Lower lobe of right lung (tissue), 2 donors: ENCODE measurements at regions not wholly inside any gene's neighbourhood (a gene's known extent, or its start where the extent isn't known, plus 50 kb on each side); places are given as distances from the start of the nearest gene placed in this dataset.

ENCODE experiments used
- ATAC-seq, 2 donors: fragments of 200-7000 bp; cut with Tn5 transposase; one replicate each; pipeline ENCODE4 v1.9.1; 2020 to 2022; ENCODE audit warnings: mild to moderate bottlenecking in 2 of 2, moderate library complexity in 2 of 2
- DNase-seq: peaks from one replicate; pipeline ENCODE4 v3.0.0-alpha.2; 2020
- H3K27ac ChIP-seq: fragments of 200-600 bp; one replicate; pipeline ENCODE4 v1.8.0; 2022
- H3K27me3 ChIP-seq: fragments of 200-600 bp; one replicate; pipeline ENCODE4 v1.8.0; 2022; ENCODE audit warnings: low read depth
- H3K36me3 ChIP-seq: fragments of 200-600 bp; one replicate; pipeline ENCODE4 v1.8.0; 2022; ENCODE audit warnings: mild to moderate bottlenecking
- H3K4me1 ChIP-seq: fragments of 200-600 bp; one replicate; pipeline ENCODE4 v1.8.0; 2022
- H3K4me3 ChIP-seq: fragments of 200-600 bp; one replicate; pipeline ENCODE4 v1.8.0; 2022; ENCODE audit warnings: mild to moderate bottlenecking
- H3K9me3 ChIP-seq: fragments of 200-600 bp; one replicate; pipeline ENCODE4 v1.8.0; 2022
- CTCF ChIP-seq: fragments of 200-600 bp; IDR thresholded peaks from one replicate; pipeline ENCODE4 v1.8.0; 2022; ENCODE audit warnings: antibody characterized with exemption, mild to moderate bottlenecking
- intact Hi-C: fragments of 100-400 bp; cut with DNase I; formaldehyde crosslinking; loops from one replicate; pipeline ENCODE4 v1.11.0; 2022
- donor health status: DM: no; HTN: yes; CAD: no; lungs with severe emphysema.

GRCh38 chr20:9945408-9945807 lies 89.4 kb upstream of the ANKEF1 start:
- no peaks in the 10 kb centered on the region for H3K27me3 ChIP-seq
- no peak for ATAC-seq
- DNase-seq = no peak
- H3K4me1 ChIP-seq = no peaks in the 10 kb centered on the region
- intact Hi-C loops = no loop called here
- no peak overlapping the region for H3K4me3 ChIP-seq
- no peak for TF ChIP-seq CTCF
- no peak overlapping the region for H3K27ac ChIP-seq
- H3K9me3 ChIP-seq = no peaks in the 10 kb centered on the region
- no peaks in the 10 kb centered on the region for H3K36me3 ChIP-seq

- DNase-seq (no peak), ATAC-seq (no peak)
- Histone ChIP-seq H3K4me3 (no peak overlapping the region), H3K4me1 (no peaks in the 10 kb centered on the region), H3K27ac (no peak overlapping the region), H3K36me3 (no peaks in the 10 kb centered on the region), H3K27me3 (no peaks in the 10 kb centered on the region), H3K9me3 (no peaks in the 10 kb centered on the region)
- intact Hi-C loops = no loop called here
- no peak for TF ChIP-seq CTCF
Measured at GRCh38 chr20:9942736-9943135, 92.1 kb upstream of the ANKEF1 start.

GRCh38 chr20:9940329-9940728 lies 94.5 kb upstream of the ANKEF1 start:
- Histone ChIP-seq H3K9me3 (no peaks in the 10 kb centered on the region), H3K4me1 (no peaks in the 10 kb centered on the region), H3K27me3 (no peaks in the 10 kb centered on the region), H3K4me3 (no peak overlapping the region), H3K27ac (no peak overlapping the region), H3K36me3 (no peaks in the 10 kb centered on the region)
- intact Hi-C loops = no loop called here
- DNase-seq (no peak), ATAC-seq (no peak)
- TF ChIP-seq CTCF = no peak

- H3K27me3 ChIP-seq = no peaks in the 10 kb centered on the region
- H3K4me3 ChIP-seq = no peak overlapping the region
- H3K27ac ChIP-seq = no peak overlapping the region
- no peak for TF ChIP-seq CTCF
- H3K4me1 ChIP-seq = no peaks in the 10 kb centered on the region
- ATAC-seq = no peak
- no peaks in the 10 kb centered on the region for H3K9me3 ChIP-seq
- no peaks in the 10 kb centered on the region for H3K36me3 ChIP-seq
- intact Hi-C loops = no loop called here
- no peak for DNase-seq
Measured at GRCh38 chr20:9939231-9939630, 95.6 kb upstream of the ANKEF1 start.

GRCh38 chr20:9935285-9935684 lies 96.4 kb upstream of the PAK5 start:
- no peaks in the 10 kb centered on the region for H3K4me1 ChIP-seq
- ATAC-seq (no peak), DNase-seq (no peak)
- intact Hi-C loops = no loop called here
- TF ChIP-seq CTCF = no peak
- no peaks in the 10 kb centered on the region for H3K27me3 ChIP-seq
- H3K36me3 ChIP-seq = no peaks in the 10 kb centered on the region
- no peaks in the 10 kb centered on the region for H3K9me3 ChIP-seq
- no peak overlapping the region for H3K27ac ChIP-seq
- H3K4me3 ChIP-seq = no peak overlapping the region

- Histone ChIP-seq H3K4me1 (no peaks in the 10 kb centered on the region), H3K36me3 (no peaks in the 10 kb centered on the region), H3K4me3 (no peak overlapping the region), H3K27ac (no peak overlapping the region), H3K9me3 (no peaks in the 10 kb centered on the region), H3K27me3 (no peaks in the 10 kb centered on the region)
- TF ChIP-seq CTCF = no peak
- DNase-seq = no peak
- no peak for ATAC-seq
- intact Hi-C loops = no loop called here
Measured at GRCh38 chr20:9930142-9930541, 91.3 kb upstream of the PAK5 start.
